Rectal smooth muscle tissue (tissue), 1 donor: ENCODE measurements at regions not wholly inside any gene's neighbourhood (a gene's known extent, or its start where the extent isn't known, plus 50 kb on each side); places are given as distances from the start of the nearest gene placed in this dataset.
"Not testable (repeated sequence)": the region's sequence is repeated elsewhere in the genome, so short reads cannot be mapped to it uniquely, and the experiment has no call there.

Source experiments
- H3K27ac ChIP-seq: one replicate; pipeline ENCODE4 v1.7.0; 2013; ENCODE audit warnings: low read depth, low read length, inconsistent platforms
- H3K27me3 ChIP-seq: one replicate; pipeline ENCODE4 v1.7.0; 2013; ENCODE audit warnings: low read length; ENCODE audit not compliant: control insufficient read depth, insufficient read depth
- H3K36me3 ChIP-seq: one replicate; pipeline ENCODE4 v1.7.0; 2013; ENCODE audit warnings: low read length; ENCODE audit not compliant: control insufficient read depth, insufficient read depth
- H3K4me1 ChIP-seq: one replicate; pipeline ENCODE4 v1.7.0; 2013; ENCODE audit warnings: low read length; ENCODE audit not compliant: control insufficient read depth, insufficient read depth
- H3K4me3 ChIP-seq: one replicate; pipeline ENCODE4 v1.7.0; 2013; ENCODE audit warnings: low read length
- H3K9ac ChIP-seq: one replicate; pipeline ENCODE4 v1.7.0; 2013; ENCODE audit warnings: low read length

DNA sequence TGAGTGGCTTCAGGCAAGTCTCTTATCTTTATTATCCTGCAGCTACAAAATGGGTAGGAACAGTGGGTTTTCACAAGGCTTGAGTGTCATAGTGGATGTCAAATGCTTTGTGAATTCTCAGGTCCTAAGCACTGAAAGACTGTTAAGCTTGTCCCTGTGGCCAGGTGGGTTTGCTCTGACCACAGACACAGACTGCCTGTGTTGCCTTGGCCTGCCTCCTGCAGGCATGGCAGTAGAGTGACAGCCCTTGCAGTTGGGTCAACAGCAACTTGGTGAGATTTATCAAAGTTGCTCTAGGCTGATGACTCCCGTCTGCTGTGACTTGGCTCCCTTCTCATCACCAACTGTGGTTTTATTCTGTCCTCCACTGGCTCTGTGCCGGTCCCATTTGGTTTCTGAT lies 520.0 kb upstream of the CCDC196 start:
- H3K9ac ChIP-seq = no peak overlapping the region
- H3K4me3 ChIP-seq = no peak overlapping the region
- H3K36me3 ChIP-seq = no peaks in the 10 kb centered on the region
- no peaks in the 10 kb centered on the region for H3K4me1 ChIP-seq
- H3K27ac ChIP-seq = no peak overlapping the region
- H3K27me3 ChIP-seq = peaks cover 3% of the 10 kb centered on the region

- no peaks in the 10 kb centered on the region for H3K27me3 ChIP-seq
- no peaks in the 10 kb centered on the region for H3K4me1 ChIP-seq
- H3K27ac ChIP-seq = no peak overlapping the region
- H3K4me3 ChIP-seq = no peak overlapping the region
- no peaks in the 10 kb centered on the region for H3K36me3 ChIP-seq
- H3K9ac ChIP-seq = no peak overlapping the region
These were observed 513.8 kb upstream of the CCDC196 start for GRCh38 chr14:65972346-65972870.

GRCh38 chr14:65972891-65973290 lies 513.3 kb upstream of the CCDC196 start:
- Histone ChIP-seq H3K9ac (no peak overlapping the region), H3K4me1 (no peaks in the 10 kb centered on the region), H3K36me3 (no peaks in the 10 kb centered on the region), H3K4me3 (no peak overlapping the region), H3K27me3 (no peaks in the 10 kb centered on the region), H3K27ac (no peak overlapping the region)

DNA sequence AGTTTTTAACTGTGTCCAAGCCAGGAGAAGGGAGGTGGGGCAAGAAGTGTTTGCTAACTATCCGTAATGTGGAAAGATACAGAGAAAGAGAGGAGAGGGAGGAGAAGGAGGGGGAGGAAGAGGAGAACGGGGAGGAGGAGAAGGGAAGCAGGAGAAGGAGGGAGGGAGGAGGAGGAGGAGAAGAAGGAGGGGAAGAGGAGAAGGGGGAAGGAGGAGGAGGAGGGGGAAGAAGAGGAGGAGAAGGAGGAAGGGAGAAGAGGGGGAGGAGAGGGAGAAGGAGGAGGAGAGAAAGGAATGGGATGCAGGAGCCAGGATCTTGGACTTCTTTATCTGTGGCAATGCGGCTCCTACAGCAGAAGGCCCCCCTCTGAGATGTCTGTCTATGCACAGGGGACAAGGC lies 510.3 kb upstream of the CCDC196 start:
- Histone ChIP-seq H3K4me3 (no peak overlapping the region), H3K9ac (no peak overlapping the region), H3K27me3 (no peaks in the 10 kb centered on the region), H3K4me1 (no peaks in the 10 kb centered on the region), H3K36me3 (no peaks in the 10 kb centered on the region), H3K27ac (no peak overlapping the region)

DNA sequence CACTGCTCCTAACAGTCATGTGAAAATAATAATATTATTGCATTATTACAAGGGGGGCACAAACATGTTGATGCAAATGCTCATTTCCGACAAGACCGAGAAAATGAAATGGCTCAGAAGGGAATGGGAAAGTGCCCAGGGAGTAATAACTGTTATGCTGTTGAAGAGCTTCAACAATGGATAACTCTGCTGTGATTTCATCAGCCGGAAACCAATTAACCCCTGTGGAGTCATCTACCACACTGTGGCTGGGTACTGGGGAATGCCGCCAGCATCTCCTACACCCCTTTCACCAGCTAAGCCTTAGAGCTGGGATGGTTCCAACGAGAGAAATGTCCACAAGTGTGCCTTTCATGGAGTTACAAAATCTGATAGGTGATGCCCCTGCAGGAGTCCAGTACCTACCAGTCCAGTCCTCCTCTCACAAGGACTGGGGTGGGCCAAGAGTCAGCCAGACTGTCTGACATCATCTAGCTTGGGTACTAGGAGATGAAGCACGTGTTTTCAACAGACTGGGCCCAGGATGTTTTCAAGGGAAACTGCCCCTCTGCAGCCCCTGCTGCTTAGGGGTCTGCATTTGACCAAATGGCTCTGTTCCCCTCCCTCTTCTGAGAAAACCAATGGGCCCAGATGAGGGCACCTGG lies 509.3 kb upstream of the CCDC196 start:
- H3K4me1 ChIP-seq = no peaks in the 10 kb centered on the region
- no peaks in the 10 kb centered on the region for H3K27me3 ChIP-seq
- no peaks in the 10 kb centered on the region for H3K36me3 ChIP-seq
- no peak overlapping the region for H3K9ac ChIP-seq
- no peak overlapping the region for H3K27ac ChIP-seq
- no peak overlapping the region for H3K4me3 ChIP-seq

DNA sequence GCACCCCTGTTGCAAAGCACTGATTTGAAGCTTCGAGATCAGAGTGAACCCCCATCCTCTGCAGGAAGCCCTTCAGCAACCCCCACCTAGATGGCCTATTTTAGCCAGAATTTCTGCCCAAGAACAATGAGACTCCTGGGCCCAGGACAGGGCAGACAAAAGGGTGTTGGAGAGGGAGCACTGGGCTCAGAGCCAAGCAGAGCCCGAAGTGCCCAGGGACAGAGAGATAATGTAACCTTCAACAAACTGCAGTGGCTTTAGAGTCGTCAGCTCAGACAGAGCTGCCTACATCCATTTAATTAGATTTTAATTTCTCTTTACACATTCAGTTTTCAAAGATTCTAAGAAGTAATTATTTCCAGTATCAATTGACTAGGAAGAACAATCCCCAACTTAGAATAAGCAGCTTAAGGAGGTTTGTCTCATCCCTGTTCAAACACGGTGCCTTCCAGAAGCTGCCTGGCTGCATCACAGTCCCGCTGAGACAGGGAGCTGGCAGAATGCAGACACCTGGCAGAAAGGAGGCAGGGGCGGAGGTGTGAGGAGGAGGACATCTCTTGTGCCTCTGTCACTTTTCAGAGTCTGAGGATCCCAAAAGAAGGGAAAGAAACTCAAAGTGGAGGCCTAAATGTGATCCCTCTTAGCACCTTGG lies 504.9 kb upstream of the CCDC196 start:
- H3K4me1 ChIP-seq = no peaks in the 10 kb centered on the region
- no peaks in the 10 kb centered on the region for H3K27me3 ChIP-seq
- H3K36me3 ChIP-seq = no peaks in the 10 kb centered on the region
- no peak overlapping the region for H3K27ac ChIP-seq
- no peak overlapping the region for H3K9ac ChIP-seq
- H3K4me3 ChIP-seq = no peak overlapping the region

DNA sequence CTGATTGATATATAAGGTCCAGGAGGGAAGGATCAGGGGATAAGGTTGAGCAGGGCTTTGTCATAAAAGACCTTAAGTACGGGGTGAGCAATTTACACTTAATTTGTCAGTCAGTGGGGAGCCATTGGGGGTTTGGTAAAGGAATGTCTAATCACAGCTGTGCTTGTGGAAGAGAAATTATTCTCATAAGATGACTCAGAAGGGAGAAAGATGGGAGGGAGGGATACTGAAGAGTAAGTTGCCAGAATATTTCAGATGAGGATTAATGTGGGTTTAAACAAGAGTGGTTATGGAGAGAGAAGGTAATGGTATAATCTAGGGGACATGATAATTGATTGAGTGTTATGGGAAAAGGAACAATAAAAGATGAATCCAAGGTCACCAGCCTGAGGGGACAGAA lies 500.1 kb upstream of the CCDC196 start:
- H3K4me1 ChIP-seq = no peaks in the 10 kb centered on the region
- no peak overlapping the region for H3K9ac ChIP-seq
- no peaks in the 10 kb centered on the region for H3K27me3 ChIP-seq
- no peak overlapping the region for H3K4me3 ChIP-seq
- H3K27ac ChIP-seq = no peak overlapping the region
- no peaks in the 10 kb centered on the region for H3K36me3 ChIP-seq

DNA sequence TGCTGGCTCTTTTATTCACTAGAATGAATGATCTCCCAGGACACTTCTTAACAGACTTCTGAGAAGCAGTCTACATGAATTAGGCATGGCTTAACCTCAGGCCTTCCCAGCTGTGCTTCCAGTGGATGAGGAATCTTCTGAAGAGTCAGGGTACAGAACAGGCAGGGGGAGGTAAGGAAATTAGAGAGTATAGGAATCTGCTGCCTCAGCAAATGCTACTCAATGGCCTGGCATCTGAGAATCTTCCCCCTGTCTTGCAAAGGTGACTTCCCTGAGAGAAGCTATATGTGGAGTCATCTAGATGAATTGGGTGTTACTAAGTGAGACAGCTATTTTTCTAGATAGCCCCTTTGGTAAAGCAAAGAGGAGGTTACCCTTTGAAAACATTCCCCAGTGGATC lies 496.2 kb upstream of the CCDC196 start:
- Histone ChIP-seq H3K4me1 (no peaks in the 10 kb centered on the region), H3K4me3 (no peak overlapping the region), H3K27ac (no peak overlapping the region), H3K27me3 (no peaks in the 10 kb centered on the region), H3K9ac (no peak overlapping the region), H3K36me3 (no peaks in the 10 kb centered on the region)

GRCh38 chr14:65991104-65991503 lies 495.1 kb upstream of the CCDC196 start:
- Histone ChIP-seq H3K27ac (no peak overlapping the region), H3K4me1 (no peaks in the 10 kb centered on the region), H3K36me3 (no peaks in the 10 kb centered on the region), H3K4me3 (no peak overlapping the region), H3K9ac (no peak overlapping the region), H3K27me3 (no peaks in the 10 kb centered on the region)

DNA sequence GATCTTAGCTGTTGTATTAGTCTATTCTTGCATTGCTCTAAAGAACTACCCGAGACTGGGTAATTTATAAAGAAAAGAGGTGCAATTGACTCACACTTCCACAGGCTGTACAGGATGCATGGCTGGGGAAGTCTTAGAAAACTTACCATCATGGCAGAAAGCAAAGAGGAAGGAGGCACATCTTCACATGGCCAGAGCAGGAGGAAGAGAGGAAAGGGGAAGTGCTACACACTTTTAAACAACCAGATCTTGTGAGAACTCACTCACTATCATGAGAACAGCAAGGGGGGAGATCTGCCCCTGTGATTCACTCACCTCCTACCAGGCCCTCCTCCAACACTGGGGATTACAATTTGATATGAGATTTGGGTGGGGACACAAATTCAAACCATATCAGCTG lies 494.2 kb upstream of the CCDC196 start:
- H3K4me1 ChIP-seq, H3K9ac ChIP-seq, H3K4me3 ChIP-seq, H3K27me3 ChIP-seq, H3K36me3 ChIP-seq, H3K27ac ChIP-seq: not testable (repeated sequence)

GRCh38 chr14:65993103-65993502 lies 493.1 kb upstream of the CCDC196 start:
- Histone ChIP-seq H3K4me1 (no peaks in the 10 kb centered on the region), H3K27ac (no peak overlapping the region), H3K9ac (no peak overlapping the region), H3K36me3 (no peaks in the 10 kb centered on the region), H3K4me3 (no peak overlapping the region), H3K27me3 (no peaks in the 10 kb centered on the region)

GRCh38 chr14:65993996-65994395 lies 492.2 kb upstream of the CCDC196 start:
- Histone ChIP-seq H3K9ac (no peak overlapping the region), H3K27me3 (no peaks in the 10 kb centered on the region), H3K4me1 (no peaks in the 10 kb centered on the region), H3K27ac (no peak overlapping the region), H3K36me3 (no peaks in the 10 kb centered on the region), H3K4me3 (no peak overlapping the region)

DNA sequence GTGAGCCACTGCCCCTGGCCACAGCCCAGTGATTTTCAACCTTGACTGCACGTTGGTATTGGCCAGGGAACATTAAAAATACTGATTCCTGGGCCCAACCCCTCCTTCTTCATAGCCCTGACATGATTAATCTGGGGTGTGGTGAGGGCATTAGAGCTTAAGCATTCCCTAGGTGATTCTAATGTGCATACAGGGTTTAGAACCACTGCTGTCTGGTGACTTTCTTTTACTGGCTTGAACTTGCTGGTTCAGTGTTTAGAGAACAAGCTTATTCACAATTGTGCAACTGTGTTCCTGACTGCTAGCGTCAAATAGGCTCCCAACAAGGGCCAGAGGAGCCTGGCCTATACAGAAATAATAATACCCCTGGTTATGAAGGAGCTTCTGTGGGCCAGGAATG lies 488.8 kb upstream of the CCDC196 start:
- no peak overlapping the region for H3K9ac ChIP-seq
- H3K4me1 ChIP-seq = no peaks in the 10 kb centered on the region
- no peaks in the 10 kb centered on the region for H3K27me3 ChIP-seq
- no peaks in the 10 kb centered on the region for H3K36me3 ChIP-seq
- H3K4me3 ChIP-seq = no peak overlapping the region
- H3K27ac ChIP-seq = no peak overlapping the region
